Hepatocyte (in vitro differentiated cells): ENCODE measurements at regions not wholly inside any gene's neighbourhood (a gene's known extent, or its start where the extent isn't known, plus 50 kb on each side); places are given as distances from the start of the nearest gene placed in this dataset.

Source experiments
- EZH2 ChIP-seq: fragments of 200-600 bp; sonication (generic); IDR thresholded peaks from 2 replicates; pipeline ENCODE4 v1.6.1; 2016; ENCODE audit warnings: antibody characterized with exemption, mild to moderate bottlenecking, borderline replicate concordance
- EZH2phosphoT487 ChIP-seq: fragments of 200-600 bp; sonication (generic); IDR thresholded peaks from one replicate; pipeline ENCODE4 v1.6.1; 2018; ENCODE audit warnings: antibody characterized with exemption, mild to moderate bottlenecking, low read depth, moderate library complexity; ENCODE audit not compliant: unreplicated experiment, severe bottlenecking
- TF ChIP-seq, protein P1 (sequence below): fragments of 200-600 bp; sonication (generic); IDR thresholded peaks from 2 replicates; pipeline ENCODE4 v1.5.1; 2016; ENCODE audit warnings: antibody characterized with exemption, mild to moderate bottlenecking; ENCODE audit not compliant: poor library complexity

DNA sequence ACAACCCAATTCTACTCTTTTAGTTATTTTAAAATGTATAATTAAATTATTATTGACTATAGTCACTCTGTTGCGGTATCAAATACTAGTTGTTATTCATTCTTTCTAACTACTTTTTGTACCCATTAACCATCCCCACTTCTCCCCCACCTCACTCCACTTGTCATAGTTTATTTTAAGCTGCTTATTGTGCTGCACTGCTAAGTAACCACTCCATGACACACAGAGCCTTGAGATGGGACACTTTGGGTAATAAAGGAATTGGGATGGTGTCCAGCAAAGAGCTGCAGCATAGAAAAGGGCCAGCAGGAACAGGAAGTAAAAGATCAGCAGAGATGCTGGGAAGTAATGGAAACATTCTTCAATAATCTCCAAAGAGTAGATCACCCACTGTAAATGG lies 123.0 kb downstream of the RPS29 start:
- TF ChIP-seq EZH2phosphoT487: no peak
- TF ChIP-seq, protein P1, sequence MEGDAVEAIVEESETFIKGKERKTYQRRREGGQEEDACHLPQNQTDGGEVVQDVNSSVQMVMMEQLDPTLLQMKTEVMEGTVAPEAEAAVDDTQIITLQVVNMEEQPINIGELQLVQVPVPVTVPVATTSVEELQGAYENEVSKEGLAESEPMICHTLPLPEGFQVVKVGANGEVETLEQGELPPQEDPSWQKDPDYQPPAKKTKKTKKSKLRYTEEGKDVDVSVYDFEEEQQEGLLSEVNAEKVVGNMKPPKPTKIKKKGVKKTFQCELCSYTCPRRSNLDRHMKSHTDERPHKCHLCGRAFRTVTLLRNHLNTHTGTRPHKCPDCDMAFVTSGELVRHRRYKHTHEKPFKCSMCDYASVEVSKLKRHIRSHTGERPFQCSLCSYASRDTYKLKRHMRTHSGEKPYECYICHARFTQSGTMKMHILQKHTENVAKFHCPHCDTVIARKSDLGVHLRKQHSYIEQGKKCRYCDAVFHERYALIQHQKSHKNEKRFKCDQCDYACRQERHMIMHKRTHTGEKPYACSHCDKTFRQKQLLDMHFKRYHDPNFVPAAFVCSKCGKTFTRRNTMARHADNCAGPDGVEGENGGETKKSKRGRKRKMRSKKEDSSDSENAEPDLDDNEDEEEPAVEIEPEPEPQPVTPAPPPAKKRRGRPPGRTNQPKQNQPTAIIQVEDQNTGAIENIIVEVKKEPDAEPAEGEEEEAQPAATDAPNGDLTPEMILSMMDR: no peak
- TF ChIP-seq EZH2: no peak
